Liver (tissue), 8 donors: ENCODE measurements at regions not wholly inside any gene's neighbourhood (a gene's known extent, or its start where the extent isn't known, plus 50 kb on each side); places are given as distances from the start of the nearest gene placed in this dataset.

Source experiments
- DNase-seq: peaks from one replicate; pipeline ENCODE4 v3.0.0-alpha.2; 2017; ENCODE audit warnings: low spot score
- H3K27ac ChIP-seq, 2 donors: one replicate each; pipeline ENCODE4 v1.7.0; 2013; ENCODE audit warnings: inconsistent platforms in 2 of 2, low read length in 2 of 2, control low read depth in 1 of 2, low read depth in 1 of 2, mild to moderate bottlenecking in 1 of 2
- H3K27me3 ChIP-seq, 4 donors: one replicate each; pipeline versions ENCODE4 v1.6.1 to v1.7.0; 2013; ENCODE audit warnings: low read length in 3 of 4, inconsistent platforms in 1 of 4, mild to moderate bottlenecking in 1 of 4, moderate library complexity in 1 of 4; ENCODE audit not compliant: control insufficient read depth in 4 of 4, insufficient read depth in 4 of 4
- H3K36me3 ChIP-seq, 4 donors: one replicate each; pipeline versions ENCODE4 v1.6.1 to v1.7.0; 2013; ENCODE audit warnings: low read length in 3 of 4, mild to moderate bottlenecking in 3 of 4, low read depth in 1 of 4, moderate library complexity in 1 of 4; ENCODE audit not compliant: control insufficient read depth in 4 of 4, insufficient read depth in 3 of 4
- H3K4me1 ChIP-seq, 4 donors: one replicate each; pipeline versions ENCODE4 v1.6.1 to v1.7.0; 2013; ENCODE audit warnings: low read length in 3 of 4, mild to moderate bottlenecking in 3 of 4, moderate library complexity in 1 of 4; ENCODE audit not compliant: control insufficient read depth in 4 of 4, insufficient read depth in 4 of 4
- H3K4me3 ChIP-seq, 3 donors: one replicate each; pipeline versions ENCODE4 v1.6.1 to v1.7.0; 2013; ENCODE audit warnings: low read length in 3 of 3, control low read depth in 1 of 3, low read depth in 1 of 3, mild to moderate bottlenecking in 1 of 3
- H3K9ac ChIP-seq, 2 donors: one replicate each; pipeline ENCODE4 v1.7.0; 2013; ENCODE audit warnings: low read length in 2 of 2, mild to moderate bottlenecking in 2 of 2, moderate library complexity in 2 of 2, control low read depth in 1 of 2, low read depth in 1 of 2
- H3K9me3 ChIP-seq, 4 donors: one replicate each; pipeline versions ENCODE4 v1.6.1 to v1.7.0; 2013; ENCODE audit warnings: low read length in 3 of 4; ENCODE audit not compliant: control insufficient read depth in 4 of 4
- CTCF ChIP-seq: fragments of 150-350 bp; IDR thresholded peaks from 2 replicates; pipeline ENCODE4 v1.5.1; 2017; ENCODE audit warnings: improper control_type of control experiment, low read depth, low read length; ENCODE audit not compliant: missing input control
- EGR1 ChIP-seq, 2 donors: IDR thresholded peaks; 2 replicates each; pipeline ENCODE4 v1.6.1; 2016 to 2018; ENCODE audit warnings: antibody characterized with exemption in 2 of 2, low read depth in 2 of 2
- FOXA1 ChIP-seq: IDR thresholded peaks from 2 replicates; pipeline ENCODE4 v1.6.1; 2016; ENCODE audit warnings: antibody characterized with exemption
- FOXA2 ChIP-seq: IDR thresholded peaks from 2 replicates; pipeline ENCODE4 v1.6.1; 2016; ENCODE audit warnings: antibody characterized with exemption
- GABPA ChIP-seq, 2 donors: IDR thresholded peaks in 1 of 2; conservative IDR thresholded peaks in 1 of 2; 2 replicates each; pipeline ENCODE4 v1.6.1; 2016; ENCODE audit warnings: antibody characterized with exemption in 2 of 2, mild to moderate bottlenecking in 1 of 2, moderate library complexity in 1 of 2
- HNF4A ChIP-seq, 2 donors: conservative IDR thresholded peaks; 2 replicates each; pipeline ENCODE4 v1.6.1; 2016; ENCODE audit warnings: antibody characterized with exemption in 2 of 2, mild to moderate bottlenecking in 2 of 2
- HNF4G ChIP-seq: IDR thresholded peaks from 2 replicates; pipeline ENCODE4 v1.6.1; 2016; ENCODE audit warnings: antibody characterized with exemption
- JUND ChIP-seq, 2 donors: IDR thresholded peaks; 2 replicates each; pipeline ENCODE4 v1.6.1; 2016; ENCODE audit warnings: antibody characterized with exemption in 2 of 2
- MAX ChIP-seq: IDR thresholded peaks from 2 replicates; pipeline ENCODE4 v1.6.1; 2016; ENCODE audit warnings: antibody characterized with exemption
- NR2F2 ChIP-seq: IDR thresholded peaks from 2 replicates; pipeline ENCODE4 v1.6.1; 2016; ENCODE audit warnings: antibody characterized with exemption
- RAD21 ChIP-seq, 2 donors: IDR thresholded peaks; 2 replicates each; pipeline ENCODE4 v1.6.1; 2016; ENCODE audit warnings: antibody characterized with exemption in 2 of 2, mild to moderate bottlenecking in 2 of 2
- RXRA ChIP-seq, 2 donors: IDR thresholded peaks; 2 replicates each; pipeline ENCODE4 v1.6.1; 2017 to 2018; ENCODE audit warnings: antibody characterized with exemption in 2 of 2, mild to moderate bottlenecking in 1 of 2
- SP1 ChIP-seq: IDR thresholded peaks from 2 replicates; pipeline ENCODE4 v1.6.1; 2018; ENCODE audit warnings: antibody characterized with exemption, mild to moderate bottlenecking
- TAF1 ChIP-seq: conservative IDR thresholded peaks from 2 replicates; pipeline ENCODE4 v1.6.1; 2016; ENCODE audit warnings: antibody characterized with exemption, mild to moderate bottlenecking
- YY1 ChIP-seq: IDR thresholded peaks from 2 replicates; pipeline ENCODE4 v1.6.1; 2016; ENCODE audit warnings: antibody characterized with exemption, mild to moderate bottlenecking
- WGBS: extraction: QIAGEN DNeasy Blood & Tissue Kit; methylation state at CpG from one replicate; pipeline ENCODE4 v1.1.7; 2013; 5-methylcytosine and 5-hydroxymethylcytosine counted together
- TF ChIP-seq, protein P1 (sequence below): IDR thresholded peaks from 2 replicates; pipeline ENCODE4 v1.6.1; 2016; ENCODE audit warnings: antibody characterized with exemption
- TF ChIP-seq, protein P2 (sequence below): IDR thresholded peaks from 2 replicates; pipeline ENCODE4 v1.6.1; 2016; ENCODE audit warnings: antibody characterized with exemption, mild to moderate bottlenecking
- TF ChIP-seq, protein P3 (sequence below): IDR thresholded peaks from 2 replicates; pipeline ENCODE4 v1.6.1; 2016; ENCODE audit warnings: antibody characterized with exemption
- donor health status: healthy.
- donor health status: healthy.
- donor health status: healthy.
- donor health status: healthy.
- donor health status: healthy.

DNA sequence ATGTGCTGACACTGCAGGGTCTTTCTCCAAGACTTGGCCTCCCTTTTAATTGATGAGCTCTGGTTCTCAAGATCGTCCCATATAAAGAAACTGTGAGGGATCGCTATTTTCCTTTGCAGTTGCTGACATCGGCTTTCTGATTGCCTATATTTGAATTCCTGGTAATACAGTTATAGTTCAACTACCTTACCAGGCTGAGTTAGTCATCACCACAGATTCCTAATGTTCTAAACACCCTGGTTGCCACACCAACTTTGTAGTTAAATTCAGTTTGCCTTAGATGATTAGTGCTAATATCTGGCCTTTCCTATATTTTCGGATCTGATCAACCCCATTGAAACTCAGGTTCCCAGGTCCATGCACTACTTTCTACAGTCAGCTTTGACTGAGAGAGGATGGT, 125.0 kb downstream of the GMNC start:
- WGBS, result 95% methylated on average over 4 of the region's 4 CpGs
- TF ChIP-seq EGR1 (IDR thresholded peaks at IDR 0.05; ENCODE audit: low read depth in 2 of 2) (no peak), FOXA2 (no peak), TAF1 (no peak), RAD21 (IDR thresholded peaks at IDR 0.05) (no peak), HNF4G (no peak), YY1 (no peak), SP1 (no peak), FOXA1 (no peak), MAX (no peak), RXRA (IDR thresholded peaks at IDR 0.05) (no peak), NR2F2 (no peak), GABPA (IDR thresholded peaks at IDR 0.05 in 1 of 2, conservative IDR thresholded peaks at IDR 0.05 in 1 of 2) (no peak), HNF4A (conservative IDR thresholded peaks at IDR 0.05) (no peak), JUND (IDR thresholded peaks at IDR 0.05) (no peak), CTCF (no peak)
- TF ChIP-seq, protein P1, sequence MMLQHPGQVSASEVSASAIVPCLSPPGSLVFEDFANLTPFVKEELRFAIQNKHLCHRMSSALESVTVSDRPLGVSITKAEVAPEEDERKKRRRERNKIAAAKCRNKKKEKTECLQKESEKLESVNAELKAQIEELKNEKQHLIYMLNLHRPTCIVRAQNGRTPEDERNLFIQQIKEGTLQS, result no peak
- TF ChIP-seq, protein P2, sequence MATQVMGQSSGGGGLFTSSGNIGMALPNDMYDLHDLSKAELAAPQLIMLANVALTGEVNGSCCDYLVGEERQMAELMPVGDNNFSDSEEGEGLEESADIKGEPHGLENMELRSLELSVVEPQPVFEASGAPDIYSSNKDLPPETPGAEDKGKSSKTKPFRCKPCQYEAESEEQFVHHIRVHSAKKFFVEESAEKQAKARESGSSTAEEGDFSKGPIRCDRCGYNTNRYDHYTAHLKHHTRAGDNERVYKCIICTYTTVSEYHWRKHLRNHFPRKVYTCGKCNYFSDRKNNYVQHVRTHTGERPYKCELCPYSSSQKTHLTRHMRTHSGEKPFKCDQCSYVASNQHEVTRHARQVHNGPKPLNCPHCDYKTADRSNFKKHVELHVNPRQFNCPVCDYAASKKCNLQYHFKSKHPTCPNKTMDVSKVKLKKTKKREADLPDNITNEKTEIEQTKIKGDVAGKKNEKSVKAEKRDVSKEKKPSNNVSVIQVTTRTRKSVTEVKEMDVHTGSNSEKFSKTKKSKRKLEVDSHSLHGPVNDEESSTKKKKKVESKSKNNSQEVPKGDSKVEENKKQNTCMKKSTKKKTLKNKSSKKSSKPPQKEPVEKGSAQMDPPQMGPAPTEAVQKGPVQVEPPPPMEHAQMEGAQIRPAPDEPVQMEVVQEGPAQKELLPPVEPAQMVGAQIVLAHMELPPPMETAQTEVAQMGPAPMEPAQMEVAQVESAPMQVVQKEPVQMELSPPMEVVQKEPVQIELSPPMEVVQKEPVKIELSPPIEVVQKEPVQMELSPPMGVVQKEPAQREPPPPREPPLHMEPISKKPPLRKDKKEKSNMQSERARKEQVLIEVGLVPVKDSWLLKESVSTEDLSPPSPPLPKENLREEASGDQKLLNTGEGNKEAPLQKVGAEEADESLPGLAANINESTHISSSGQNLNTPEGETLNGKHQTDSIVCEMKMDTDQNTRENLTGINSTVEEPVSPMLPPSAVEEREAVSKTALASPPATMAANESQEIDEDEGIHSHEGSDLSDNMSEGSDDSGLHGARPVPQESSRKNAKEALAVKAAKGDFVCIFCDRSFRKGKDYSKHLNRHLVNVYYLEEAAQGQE, result no peak
- TF ChIP-seq, protein P3, sequence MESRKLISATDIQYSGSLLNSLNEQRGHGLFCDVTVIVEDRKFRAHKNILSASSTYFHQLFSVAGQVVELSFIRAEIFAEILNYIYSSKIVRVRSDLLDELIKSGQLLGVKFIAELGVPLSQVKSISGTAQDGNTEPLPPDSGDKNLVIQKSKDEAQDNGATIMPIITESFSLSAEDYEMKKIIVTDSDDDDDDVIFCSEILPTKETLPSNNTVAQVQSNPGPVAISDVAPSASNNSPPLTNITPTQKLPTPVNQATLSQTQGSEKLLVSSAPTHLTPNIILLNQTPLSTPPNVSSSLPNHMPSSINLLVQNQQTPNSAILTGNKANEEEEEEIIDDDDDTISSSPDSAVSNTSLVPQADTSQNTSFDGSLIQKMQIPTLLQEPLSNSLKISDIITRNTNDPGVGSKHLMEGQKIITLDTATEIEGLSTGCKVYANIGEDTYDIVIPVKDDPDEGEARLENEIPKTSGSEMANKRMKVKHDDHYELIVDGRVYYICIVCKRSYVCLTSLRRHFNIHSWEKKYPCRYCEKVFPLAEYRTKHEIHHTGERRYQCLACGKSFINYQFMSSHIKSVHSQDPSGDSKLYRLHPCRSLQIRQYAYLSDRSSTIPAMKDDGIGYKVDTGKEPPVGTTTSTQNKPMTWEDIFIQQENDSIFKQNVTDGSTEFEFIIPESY, result no peak
- Histone ChIP-seq H3K27ac (no peak overlapping the region), H3K4me1 (no peaks in the 10 kb centered on the region), H3K9ac (no peak overlapping the region), H3K4me3 (no peak overlapping the region), H3K9me3 (no peaks in the 10 kb centered on the region), H3K27me3 (no peaks in the 10 kb centered on the region), H3K36me3 (no peaks in the 10 kb centered on the region)
- DNase-seq, result no peak

- Histone ChIP-seq H3K27me3 (no peaks in the 10 kb centered on the region), H3K4me3 (no peak overlapping the region), H3K27ac (no peak overlapping the region), H3K36me3 (no peaks in the 10 kb centered on the region), H3K9me3 (no peaks in the 10 kb centered on the region), H3K4me1 (no peaks in the 10 kb centered on the region), H3K9ac (no peak overlapping the region)
- no peak for TF ChIP-seq HNF4A (conservative IDR thresholded peaks at IDR 0.05)
- no peak for TF ChIP-seq FOXA1
- no peak for TF ChIP-seq FOXA2
- no peak for TF ChIP-seq MAX
- TF ChIP-seq NR2F2, result no peak
- no peak for TF ChIP-seq RXRA (IDR thresholded peaks at IDR 0.05)
- TF ChIP-seq CTCF, result no peak
- no peak for TF ChIP-seq HNF4G
- no peak for TF ChIP-seq JUND (IDR thresholded peaks at IDR 0.05)
- TF ChIP-seq, protein P3, result no peak
- no peak for TF ChIP-seq EGR1 (IDR thresholded peaks at IDR 0.05; ENCODE audit: low read depth in 2 of 2)
- no peak for TF ChIP-seq TAF1
- TF ChIP-seq RAD21 (IDR thresholded peaks at IDR 0.05), result no peak
- no peak for TF ChIP-seq YY1
- WGBS, result 94% methylated on average over 2 of the region's 2 CpGs
- no peak for DNase-seq
These were observed 128.0 kb downstream of the GMNC start for GRCh38 chr3:190734490-190734889.
